Upper lobe of left lung (tissue), 4 donors: ENCODE measurements at regions not wholly inside any gene's neighbourhood (a gene's known extent, or its start where the extent isn't known, plus 50 kb on each side); places are given as distances from the start of the nearest gene placed in this dataset.
"Not testable (repeated sequence)": the region's sequence is repeated elsewhere in the genome, so short reads cannot be mapped to it uniquely, and the experiment has no call there.

Experiments used
- CTCF ChIP-seq, 6 experiments: fragments of 450-650 bp in 4 of 6; fragments of 200-600 bp in 2 of 6; sonication (generic) in 2 of 6; IDR thresholded peaks; one replicate each; pipeline ENCODE4 v1.5.1; 2016 to 2019; ENCODE audit warnings: antibody characterized with exemption in 6 of 6
- EP300 ChIP-seq, 4 donors: sonication (generic); formaldehyde crosslinking; IDR thresholded peaks; one replicate each; pipeline ENCODE4 v1.5.1; 2017; ENCODE audit warnings: antibody characterized with exemption in 4 of 4, control low read depth in 2 of 4
- POLR2A ChIP-seq, 4 donors: fragments of 450-650 bp; IDR thresholded peaks; one replicate each; pipeline ENCODE4 v1.5.1; 2016 to 2017; ENCODE audit warnings: antibody characterized with exemption in 4 of 4, mild to moderate bottlenecking in 2 of 4
- POLR2AphosphoS5 ChIP-seq, 2 donors: sonication (generic); formaldehyde crosslinking; IDR thresholded peaks; one replicate each; pipeline ENCODE4 v1.5.1; 2017; ENCODE audit warnings: antibody characterized with exemption in 2 of 2

- not testable (repeated sequence) for TF ChIP-seq POLR2A, CTCF, POLR2AphosphoS5, EP300 (IDR thresholded peaks at IDR 0.05)
These were observed 199.9 kb downstream of the CDY1 start for GRCh38 chrY:25821661-25822291.
